CD4-positive, alpha-beta T cell (primary cell): ENCODE measurements at regions not wholly inside any gene's neighbourhood (a gene's known extent, or its start where the extent isn't known, plus 50 kb on each side); places are given as distances from the start of the nearest gene placed in this dataset.

Source experiments
- ATAC-seq: fragments of 200-7000 bp; cut with Tn5 transposase; one replicate; pipeline ENCODE4 v1.10.0; 2022; ENCODE audit warnings: mild to moderate bottlenecking; ENCODE audit not compliant: poor library complexity
- CTCF ChIA-PET: fragments of 350-600 bp; sonication (Branson Sonifier 250); formaldehyde crosslinking; loops from one replicate; lab custom pipeline; 2021; ENCODE audit warnings: antibody characterized with exemption, inconsistent platforms; lab: Charles Lee
- POLR2A ChIA-PET: fragments of 350-600 bp; sonication (Branson Sonifier 250); formaldehyde crosslinking; loops from one replicate; lab custom pipeline; 2021; ENCODE audit warnings: antibody characterized with exemption, inconsistent platforms; lab: Charles Lee
- DNase-seq, 14 experiments: peaks; one replicate each; pipeline ENCODE4 v3.0.0-alpha.2; 2013 to 2020; ENCODE audit warnings: mixed read lengths in 2 of 14
- H3K27ac ChIP-seq, 2 donors: one replicate each; pipeline versions ENCODE4 v1.5.1 to v1.7.0; 2013; ENCODE audit warnings: low read length in 2 of 2, low read depth in 1 of 2, mild to moderate bottlenecking in 1 of 2
- H3K27me3 ChIP-seq, 2 experiments: 1 replicate in 1 of 2; 2 replicates in 1 of 2; pipeline versions ENCODE4 v1.6.1 to v1.7.0; 2013; ENCODE audit warnings: low read length in 2 of 2, control low read depth in 1 of 2, mild to moderate bottlenecking in 1 of 2, moderate library complexity in 1 of 2; ENCODE audit not compliant: insufficient read depth in 2 of 2, control insufficient read depth in 1 of 2
- H3K36me3 ChIP-seq: one replicate; pipeline ENCODE4 v1.6.1; 2013; ENCODE audit warnings: low read length, control low read depth; ENCODE audit not compliant: insufficient read depth
- H3K4me1 ChIP-seq: one replicate; pipeline ENCODE4 v1.6.1; 2013; ENCODE audit warnings: low read length, control low read depth; ENCODE audit not compliant: insufficient read depth
- H3K4me3 ChIP-seq: one replicate; pipeline ENCODE4 v1.5.1; 2013; ENCODE audit warnings: mild to moderate bottlenecking, low read length, moderate library complexity
- H3K9me3 ChIP-seq, 2 experiments: 1 replicate in 1 of 2; 2 replicates in 1 of 2; pipeline versions ENCODE4 v1.6.1 to v1.7.0; 2013; ENCODE audit warnings: low read length in 2 of 2, mild to moderate bottlenecking in 2 of 2, control low read depth in 1 of 2, moderate library complexity in 1 of 2; ENCODE audit not compliant: control insufficient read depth in 1 of 2, insufficient read depth in 1 of 2
- H3K27ac Mint-ChIP-seq: one replicate; pipeline ENCODE4 v1.8.0; 2020; ENCODE audit warnings: mixed read lengths
- H3K27me3 Mint-ChIP-seq: one replicate; pipeline ENCODE4 v1.8.0; 2021; ENCODE audit warnings: mixed read lengths
- H3K36me3 Mint-ChIP-seq: one replicate; pipeline ENCODE4 v1.8.0; 2021; ENCODE audit warnings: low read depth, mixed read lengths
- H3K4me1 Mint-ChIP-seq: one replicate; pipeline ENCODE4 v1.8.0; 2021; ENCODE audit warnings: low read depth, mixed read lengths
- H3K4me3 Mint-ChIP-seq: one replicate; pipeline ENCODE4 v1.8.0; 2020; ENCODE audit warnings: mild to moderate bottlenecking, mixed read lengths
- H3K9me3 Mint-ChIP-seq: one replicate; pipeline ENCODE4 v1.8.0; 2020; ENCODE audit warnings: mixed read lengths
- intact Hi-C, 2 experiments: fragments of 100-400 bp; cut with DNase I in 1 of 2; cut with micrococcal nuclease in 1 of 2; formaldehyde crosslinking; loops; one replicate each; pipeline versions ENCODE4 v1.15.1 to v1.9.0; 2023 to 2025; cut with DNase I, micrococcal nuclease
- TF ChIP-seq, protein P1 (sequence below): fragments of 200-600 bp; IDR thresholded peaks from one replicate; pipeline ENCODE4 v1.8.0; 2022; ENCODE audit warnings: antibody characterized with exemption, mild to moderate bottlenecking

DNA sequence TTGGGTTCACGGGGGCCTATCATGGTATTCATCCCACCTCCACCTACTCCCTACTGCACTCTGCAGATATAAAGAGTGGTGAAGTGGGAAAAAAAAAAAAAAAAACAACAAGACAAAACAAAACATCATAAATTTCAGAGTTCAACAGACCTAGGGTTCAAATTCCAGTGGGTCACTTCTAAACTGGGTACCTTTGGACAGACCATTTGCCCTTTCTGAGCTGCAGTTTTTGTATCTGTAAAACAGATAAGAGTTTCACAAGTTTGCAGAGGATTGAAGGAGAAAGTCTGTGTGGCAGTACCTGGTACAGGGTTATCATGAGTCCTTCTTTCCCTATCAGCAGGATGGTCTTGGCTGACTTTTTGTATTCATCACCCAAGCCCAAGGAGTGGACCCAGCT lies 211.2 kb upstream of the EEA1 start:
- Histone ChIP-seq H3K36me3 (no peaks in the 10 kb centered on the region), H3K27ac (no peak overlapping the region), H3K9me3 (no peaks in the 10 kb centered on the region), H3K4me3 (no peak overlapping the region), H3K4me1 (no peaks in the 10 kb centered on the region), H3K27me3 (no peaks in the 10 kb centered on the region)
- TF ChIP-seq, protein P1, sequence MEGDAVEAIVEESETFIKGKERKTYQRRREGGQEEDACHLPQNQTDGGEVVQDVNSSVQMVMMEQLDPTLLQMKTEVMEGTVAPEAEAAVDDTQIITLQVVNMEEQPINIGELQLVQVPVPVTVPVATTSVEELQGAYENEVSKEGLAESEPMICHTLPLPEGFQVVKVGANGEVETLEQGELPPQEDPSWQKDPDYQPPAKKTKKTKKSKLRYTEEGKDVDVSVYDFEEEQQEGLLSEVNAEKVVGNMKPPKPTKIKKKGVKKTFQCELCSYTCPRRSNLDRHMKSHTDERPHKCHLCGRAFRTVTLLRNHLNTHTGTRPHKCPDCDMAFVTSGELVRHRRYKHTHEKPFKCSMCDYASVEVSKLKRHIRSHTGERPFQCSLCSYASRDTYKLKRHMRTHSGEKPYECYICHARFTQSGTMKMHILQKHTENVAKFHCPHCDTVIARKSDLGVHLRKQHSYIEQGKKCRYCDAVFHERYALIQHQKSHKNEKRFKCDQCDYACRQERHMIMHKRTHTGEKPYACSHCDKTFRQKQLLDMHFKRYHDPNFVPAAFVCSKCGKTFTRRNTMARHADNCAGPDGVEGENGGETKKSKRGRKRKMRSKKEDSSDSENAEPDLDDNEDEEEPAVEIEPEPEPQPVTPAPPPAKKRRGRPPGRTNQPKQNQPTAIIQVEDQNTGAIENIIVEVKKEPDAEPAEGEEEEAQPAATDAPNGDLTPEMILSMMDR = no peak
- Mint-ChIP-seq H3K27ac (no peak overlapping the region), H3K27me3 (no peaks in the 10 kb centered on the region), H3K4me3 (no peak overlapping the region), H3K36me3 (no peaks in the 10 kb centered on the region), H3K9me3 (peaks cover 2% of the 10 kb centered on the region), H3K4me1 (peaks cover 7% of the 10 kb centered on the region)
- CTCF ChIA-PET = interaction anchor here (0.7 kb wide), 1 partner anchor 388 kb away, joined by 3 read pairs; no protein-coding TSS in a partner anchor
- DNase-seq (no peak), ATAC-seq (no peak)
- POLR2A ChIA-PET = no interaction called here
- intact Hi-C loops = no loop called here

DNA sequence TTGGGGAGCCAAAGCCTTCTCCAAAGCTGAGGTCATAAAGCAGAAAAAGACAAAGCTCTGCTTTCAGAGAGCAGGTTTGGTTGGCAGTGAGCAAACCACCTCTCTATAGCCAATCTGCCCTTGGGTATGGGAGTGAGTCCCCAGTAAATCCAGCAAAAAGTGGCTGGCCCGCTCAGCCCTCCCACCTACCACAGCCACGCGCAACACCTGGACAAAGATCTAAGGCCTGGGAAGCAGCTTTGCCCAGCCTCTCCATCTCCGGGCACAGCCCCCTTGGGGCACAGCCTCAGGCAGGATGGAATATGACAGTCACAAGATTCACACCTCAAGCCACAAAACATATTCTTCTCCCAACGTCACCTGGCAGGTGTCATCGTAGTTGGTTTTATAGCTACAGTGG lies 211.7 kb upstream of the EEA1 start:
- Histone ChIP-seq H3K4me1 (no peaks in the 10 kb centered on the region), H3K27me3 (no peaks in the 10 kb centered on the region), H3K36me3 (no peaks in the 10 kb centered on the region), H3K4me3 (no peak overlapping the region), H3K9me3 (no peaks in the 10 kb centered on the region), H3K27ac (no peak overlapping the region)
- peaks cover 4% of the 10 kb centered on the region for H3K4me1 Mint-ChIP-seq
- ATAC-seq (no peak), DNase-seq (no peak)
- no peak overlapping the region for H3K4me3 Mint-ChIP-seq
- no peaks in the 10 kb centered on the region for H3K27me3 Mint-ChIP-seq
- intact Hi-C loops = no loop called here
- ChIA-PET POLR2A (no interaction called here), CTCF (interaction anchor here (0.7 kb wide), 1 partner anchor 387 kb away, joined by 3 read pairs; no protein-coding TSS in a partner anchor)
- H3K9me3 Mint-ChIP-seq = peaks cover 2% of the 10 kb centered on the region
- TF ChIP-seq, protein P1 = no peak
- no peak overlapping the region for H3K27ac Mint-ChIP-seq
- no peaks in the 10 kb centered on the region for H3K36me3 Mint-ChIP-seq

DNA sequence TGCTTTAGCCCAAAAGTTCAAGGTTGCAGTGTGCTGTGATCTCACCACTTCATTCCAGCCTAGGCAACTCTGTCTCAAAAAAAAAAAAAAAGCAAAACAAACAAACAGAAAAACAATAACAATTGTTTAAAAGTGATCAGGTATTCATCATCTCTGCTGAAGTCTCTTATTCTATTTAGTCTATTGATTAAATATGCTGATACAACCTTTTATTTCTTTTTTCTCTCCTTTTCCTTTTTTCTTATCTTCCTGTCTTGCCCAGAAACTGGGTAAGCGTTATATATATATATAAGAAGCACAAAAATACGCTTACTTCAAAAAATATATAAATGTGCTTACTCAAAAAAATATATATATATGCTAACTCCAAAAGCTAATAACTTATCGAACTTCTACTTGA lies 213.8 kb upstream of the EEA1 start:
- H3K36me3 ChIP-seq = no peaks in the 10 kb centered on the region
- TF ChIP-seq, protein P1 = no peak
- no peak for DNase-seq
- no peaks in the 10 kb centered on the region for H3K36me3 Mint-ChIP-seq
- peaks cover 2% of the 10 kb centered on the region for H3K9me3 Mint-ChIP-seq
- ChIA-PET CTCF (no interaction called here), POLR2A (no interaction called here)
- H3K4me3 ChIP-seq = no peak overlapping the region
- no peak overlapping the region for H3K27ac ChIP-seq
- H3K27me3 Mint-ChIP-seq = no peaks in the 10 kb centered on the region
- no peaks in the 10 kb centered on the region for H3K27me3 ChIP-seq
- H3K9me3 ChIP-seq = no peaks in the 10 kb centered on the region
- H3K4me1 ChIP-seq = no peaks in the 10 kb centered on the region
- H3K27ac Mint-ChIP-seq = no peak overlapping the region
- intact Hi-C loops = no loop called here
- no peak overlapping the region for H3K4me3 Mint-ChIP-seq
- no peaks in the 10 kb centered on the region for H3K4me1 Mint-ChIP-seq
- ATAC-seq = no peak
